Muscle of leg (tissue), 3 donors: ENCODE measurements at regions not wholly inside any gene's neighbourhood (a gene's known extent, or its start where the extent isn't known, plus 50 kb on each side); places are given as distances from the start of the nearest gene placed in this dataset.

Source experiments
- DNase-seq: peaks from one replicate; pipeline ENCODE4 v3.0.0; 2013
- H3K27ac ChIP-seq: one replicate; pipeline ENCODE4 v1.5.1; 2013; ENCODE audit warnings: mild to moderate bottlenecking, low read length, control low read depth
- H3K27me3 ChIP-seq: one replicate; pipeline ENCODE4 v1.6.1; 2013; ENCODE audit warnings: low read length; ENCODE audit not compliant: control insufficient read depth, insufficient read depth
- H3K36me3 ChIP-seq: one replicate; pipeline ENCODE4 v1.6.1; 2013; ENCODE audit warnings: low read length; ENCODE audit not compliant: control insufficient read depth, insufficient read depth
- H3K4me1 ChIP-seq: one replicate; pipeline ENCODE4 v1.6.1; 2013; ENCODE audit warnings: low read length; ENCODE audit not compliant: control insufficient read depth, insufficient read depth
- H3K4me3 ChIP-seq: one replicate; pipeline ENCODE4 v1.5.1; 2013; ENCODE audit warnings: low read length, control low read depth
- H3K9me3 ChIP-seq: replicated peaks from 2 replicates; pipeline ENCODE4 v1.6.1; 2013; ENCODE audit warnings: low read depth, low read length; ENCODE audit not compliant: control insufficient read depth
- WGBS: methylation state at CpG from one replicate; pipeline ENCODE4 v1.1.5; 2013; ENCODE audit warnings: missing lambda C conversion rate; ENCODE audit not compliant: insufficient coverage; 5-methylcytosine and 5-hydroxymethylcytosine counted together

- H3K4me3 ChIP-seq, result no peak overlapping the region
- no peaks in the 10 kb centered on the region for H3K9me3 ChIP-seq
- no peaks in the 10 kb centered on the region for H3K36me3 ChIP-seq
- no peaks in the 10 kb centered on the region for H3K4me1 ChIP-seq
- peaks cover 7% of the 10 kb centered on the region for H3K27me3 ChIP-seq
- 80% methylated on average over 1 of the region's 1 CpG for WGBS
- H3K27ac ChIP-seq, result no peak overlapping the region
- no peak for DNase-seq
Observed at GRCh38 chr2:44840503-44840850, 101.0 kb upstream of the SIX3 start.

- H3K27ac ChIP-seq, result no peak overlapping the region
- no peaks in the 10 kb centered on the region for H3K9me3 ChIP-seq
- no peaks in the 10 kb centered on the region for H3K4me1 ChIP-seq
- H3K4me3 ChIP-seq, result no peak overlapping the region
- H3K36me3 ChIP-seq, result no peaks in the 10 kb centered on the region
- 60% methylated on average over 3 of the region's 7 CpGs for WGBS
- H3K27me3 ChIP-seq, result peaks cover 7% of the 10 kb centered on the region
- no peak for DNase-seq
Observed at GRCh38 chr2:44843086-44843485, 98.4 kb upstream of the SIX3 start.

GRCh38 chr2:44843641-44844310 lies 97.7 kb upstream of the SIX3 start:
- H3K36me3 ChIP-seq, result no peaks in the 10 kb centered on the region
- 96% methylated on average over 4 of the region's 13 CpGs for WGBS
- H3K4me1 ChIP-seq, result no peaks in the 10 kb centered on the region
- no peak overlapping the region for H3K4me3 ChIP-seq
- no peak overlapping the region for H3K27ac ChIP-seq
- H3K9me3 ChIP-seq, result no peaks in the 10 kb centered on the region
- peaks cover 6% of the 10 kb centered on the region for H3K27me3 ChIP-seq
- no peak for DNase-seq

GRCh38 chr2:44844651-44845270 lies 96.7 kb upstream of the SIX3 start:
- H3K27ac ChIP-seq, result no peak overlapping the region
- no peaks in the 10 kb centered on the region for H3K9me3 ChIP-seq
- 87% methylated on average over 4 of the region's 7 CpGs for WGBS
- H3K4me3 ChIP-seq, result no peak overlapping the region
- H3K27me3 ChIP-seq, result peaks cover 6% of the 10 kb centered on the region
- no peaks in the 10 kb centered on the region for H3K4me1 ChIP-seq
- DNase-seq, result no peak
- no peaks in the 10 kb centered on the region for H3K36me3 ChIP-seq

- DNase-seq, result no peak
- no peaks in the 10 kb centered on the region for H3K9me3 ChIP-seq
- WGBS, result 100% methylated on average over 1 of the region's 1 CpG
- H3K4me3 ChIP-seq, result no peak overlapping the region
- no peak overlapping the region for H3K27ac ChIP-seq
- no peaks in the 10 kb centered on the region for H3K4me1 ChIP-seq
- peaks cover 9% of the 10 kb centered on the region for H3K27me3 ChIP-seq
- H3K36me3 ChIP-seq, result no peaks in the 10 kb centered on the region
Observed at GRCh38 chr2:44848026-44848425, 93.5 kb upstream of the SIX3 start.

- no peaks in the 10 kb centered on the region for H3K36me3 ChIP-seq
- no peaks in the 10 kb centered on the region for H3K9me3 ChIP-seq
- H3K27ac ChIP-seq, result no peak overlapping the region
- DNase-seq, result no peak
- no peak overlapping the region for H3K4me3 ChIP-seq
- peaks cover 4% of the 10 kb centered on the region for H3K27me3 ChIP-seq
- no CpG with 5 or more reads among the region's 1 CpG for WGBS
- no peaks in the 10 kb centered on the region for H3K4me1 ChIP-seq
Observed at GRCh38 chr2:44850016-44850415, 91.5 kb upstream of the SIX3 start.

- no peaks in the 10 kb centered on the region for H3K9me3 ChIP-seq
- H3K27me3 ChIP-seq, result peaks cover 4% of the 10 kb centered on the region
- H3K36me3 ChIP-seq, result no peaks in the 10 kb centered on the region
- H3K27ac ChIP-seq, result no peak overlapping the region
- DNase-seq, result no peak
- H3K4me1 ChIP-seq, result no peaks in the 10 kb centered on the region
- H3K4me3 ChIP-seq, result no peak overlapping the region
Observed at GRCh38 chr2:44851518-44851917, 90.0 kb upstream of the SIX3 start.

- peaks cover 4% of the 10 kb centered on the region for H3K27me3 ChIP-seq
- no peak overlapping the region for H3K27ac ChIP-seq
- H3K4me3 ChIP-seq, result no peak overlapping the region
- no peaks in the 10 kb centered on the region for H3K9me3 ChIP-seq
- no peaks in the 10 kb centered on the region for H3K4me1 ChIP-seq
- DNase-seq, result no peak
- H3K36me3 ChIP-seq, result no peaks in the 10 kb centered on the region
- no CpG with 5 or more reads among the region's 2 CpGs for WGBS
Observed at GRCh38 chr2:44852594-44852993, 88.9 kb upstream of the SIX3 start.

- no peak overlapping the region for H3K27ac ChIP-seq
- H3K4me1 ChIP-seq, result no peaks in the 10 kb centered on the region
- no peak overlapping the region for H3K4me3 ChIP-seq
- H3K27me3 ChIP-seq, result peaks cover 2% of the 10 kb centered on the region
- WGBS, result 80% methylated on average over 1 of the region's 3 CpGs
- no peak for DNase-seq
- H3K36me3 ChIP-seq, result no peaks in the 10 kb centered on the region
- H3K9me3 ChIP-seq, result no peaks in the 10 kb centered on the region
Observed at GRCh38 chr2:44859337-44859736, 82.2 kb upstream of the SIX3 start.

GRCh38 chr2:44866152-44866551 lies 75.3 kb upstream of the SIX3 start:
- H3K27me3 ChIP-seq, result peaks cover 2% of the 10 kb centered on the region
- H3K9me3 ChIP-seq, result no peaks in the 10 kb centered on the region
- H3K27ac ChIP-seq, result no peak overlapping the region
- H3K36me3 ChIP-seq, result no peaks in the 10 kb centered on the region
- H3K4me1 ChIP-seq, result peaks cover 2% of the 10 kb centered on the region
- no CpG with 5 or more reads among the region's 1 CpG for WGBS
- DNase-seq, result no peak
- H3K4me3 ChIP-seq, result no peak overlapping the region

- Histone ChIP-seq H3K36me3 (no peaks in the 10 kb centered on the region), H3K27ac (no peak overlapping the region), H3K4me3 (no peak overlapping the region), H3K9me3 (no peaks in the 10 kb centered on the region), H3K27me3 (peaks cover 2% of the 10 kb centered on the region), H3K4me1 (peaks cover 2% of the 10 kb centered on the region)
- no CpG with 5 or more reads among the region's 5 CpGs for WGBS
- no peak for DNase-seq
Observed at GRCh38 chr2:44869761-44870160, 71.7 kb upstream of the SIX3 start.
